HG03520 (cell line): ENCODE measurements at regions not wholly inside any gene's neighbourhood (a gene's known extent, or its start where the extent isn't known, plus 50 kb on each side); places are given as distances from the start of the nearest gene placed in this dataset.

Experiments
- ATAC-seq: cut with Tn5 transposase; IDR thresholded peaks from one replicate; pipeline ENCODE4 v1.9.1; 2021; ENCODE audit warnings: mild to moderate bottlenecking, moderate library complexity; ENCODE audit not compliant: unreplicated experiment

GRCh38 chr3:127405791-127406190 is 117.9 kb upstream of the PRR20G start:
- ATAC-seq, result no peak

DNA sequence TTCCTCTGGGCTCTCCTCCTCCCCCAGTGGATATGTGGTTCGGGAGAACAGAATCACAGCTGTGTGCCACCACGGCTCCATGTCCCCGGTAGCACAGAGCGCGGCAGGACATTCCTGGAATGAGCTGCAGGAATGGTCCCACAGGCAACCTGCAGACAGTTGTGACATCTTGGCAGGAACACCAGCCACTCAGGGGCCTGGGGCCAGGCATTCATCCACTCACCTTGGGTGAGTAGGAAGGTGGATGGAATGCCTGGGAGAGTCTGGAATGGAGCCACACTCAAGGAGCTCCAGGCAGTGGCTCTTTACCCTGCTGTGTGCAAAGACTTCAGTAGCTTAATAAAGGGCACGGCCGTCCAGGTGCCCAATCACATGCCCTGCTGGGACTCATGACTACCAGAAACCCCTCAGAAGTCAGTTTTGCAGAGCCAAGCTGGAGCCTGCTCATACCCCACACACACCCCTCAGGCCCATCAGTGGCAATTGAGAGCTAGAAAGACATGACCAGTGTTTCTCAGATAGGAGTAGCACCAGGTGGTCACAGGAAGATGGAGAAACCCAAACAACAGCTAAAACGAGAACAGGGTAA is 117.3 kb upstream of the PRR20G start:
- ATAC-seq, result no peak

DNA sequence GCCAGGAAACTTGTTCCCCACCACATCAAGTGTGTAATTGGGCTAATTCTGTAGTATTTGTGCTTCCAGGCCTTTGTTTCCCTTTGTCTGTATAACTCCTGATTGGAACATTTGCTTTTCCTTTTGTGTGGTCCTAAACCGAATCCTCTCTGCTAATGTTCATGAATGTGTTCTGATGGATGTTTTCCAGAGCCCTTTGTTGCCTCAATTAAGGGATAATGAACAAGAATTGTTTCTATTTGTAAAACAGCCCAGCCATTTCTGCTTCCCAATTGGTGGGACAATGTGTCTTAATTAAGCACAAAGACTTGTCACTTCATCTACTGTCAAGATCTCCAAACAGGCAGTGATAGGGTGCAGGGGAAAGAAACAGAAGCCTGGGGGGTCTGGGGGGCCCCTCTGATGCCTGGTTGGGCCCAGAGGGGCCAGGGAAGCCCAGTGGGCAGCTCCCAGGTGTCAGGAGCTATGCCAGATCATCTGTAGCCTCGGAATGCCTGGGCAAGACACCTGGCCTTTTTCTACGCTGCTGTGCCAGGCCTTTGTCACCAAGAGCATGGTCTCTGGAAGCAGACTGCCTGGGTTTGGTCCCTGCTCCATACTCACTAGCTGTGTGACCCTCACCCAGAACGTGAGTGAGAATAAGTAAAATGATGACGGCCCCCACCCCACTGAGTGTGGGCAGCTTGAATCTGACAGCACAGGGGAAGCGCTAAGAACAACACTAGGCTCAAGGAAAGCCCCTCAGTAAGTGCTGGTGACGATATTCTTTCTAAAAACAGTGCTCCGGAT is 116.6 kb upstream of the PRR20G start:
- ATAC-seq, result no peak

DNA sequence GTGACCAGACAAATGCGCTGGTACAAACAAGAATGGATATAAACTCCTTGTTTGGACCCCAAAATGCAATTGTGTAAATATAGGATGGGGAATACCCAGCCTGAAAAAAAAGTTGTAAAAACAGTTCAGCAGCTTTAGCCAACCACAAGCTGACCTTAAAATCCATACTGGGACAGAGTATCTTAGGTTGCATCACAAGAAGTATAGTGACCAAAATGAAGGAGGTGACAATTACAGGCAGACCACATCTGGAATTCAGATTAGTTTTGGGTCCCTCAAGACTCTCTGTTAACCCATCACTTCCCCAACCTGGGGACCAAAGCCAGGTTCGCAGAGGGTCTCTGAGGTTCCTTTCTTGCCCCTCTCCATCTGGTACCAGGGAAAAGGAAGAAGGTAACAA is 115.9 kb upstream of the PRR20G start:
- no peak for ATAC-seq

- no peak for ATAC-seq
Observed at GRCh38 chr3:127399154-127399553, 111.3 kb upstream of the PRR20G start.

DNA sequence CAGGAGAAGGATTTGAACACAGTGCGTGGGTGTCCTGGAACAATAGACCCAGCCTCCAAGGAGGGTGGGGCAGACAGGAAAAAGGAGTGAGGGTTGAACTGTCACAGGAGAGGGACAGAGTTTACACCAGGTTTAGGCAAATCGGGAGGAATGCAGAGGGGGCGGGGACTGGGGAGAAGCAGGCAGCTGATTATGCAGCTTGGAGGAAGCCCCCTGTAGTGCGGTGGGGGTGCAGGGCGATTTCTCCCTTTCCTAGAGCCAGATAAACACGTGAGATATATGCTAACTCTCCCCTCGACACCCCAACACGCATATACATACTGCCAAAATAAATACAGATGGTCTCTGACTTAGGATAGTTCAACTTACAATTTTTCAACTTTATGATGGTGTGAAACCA is 108.6 kb upstream of the PRR20G start:
- ATAC-seq, result no peak

GRCh38 chr3:127395663-127396355 is 108.0 kb upstream of the PRR20G start:
- no peak for ATAC-seq

DNA sequence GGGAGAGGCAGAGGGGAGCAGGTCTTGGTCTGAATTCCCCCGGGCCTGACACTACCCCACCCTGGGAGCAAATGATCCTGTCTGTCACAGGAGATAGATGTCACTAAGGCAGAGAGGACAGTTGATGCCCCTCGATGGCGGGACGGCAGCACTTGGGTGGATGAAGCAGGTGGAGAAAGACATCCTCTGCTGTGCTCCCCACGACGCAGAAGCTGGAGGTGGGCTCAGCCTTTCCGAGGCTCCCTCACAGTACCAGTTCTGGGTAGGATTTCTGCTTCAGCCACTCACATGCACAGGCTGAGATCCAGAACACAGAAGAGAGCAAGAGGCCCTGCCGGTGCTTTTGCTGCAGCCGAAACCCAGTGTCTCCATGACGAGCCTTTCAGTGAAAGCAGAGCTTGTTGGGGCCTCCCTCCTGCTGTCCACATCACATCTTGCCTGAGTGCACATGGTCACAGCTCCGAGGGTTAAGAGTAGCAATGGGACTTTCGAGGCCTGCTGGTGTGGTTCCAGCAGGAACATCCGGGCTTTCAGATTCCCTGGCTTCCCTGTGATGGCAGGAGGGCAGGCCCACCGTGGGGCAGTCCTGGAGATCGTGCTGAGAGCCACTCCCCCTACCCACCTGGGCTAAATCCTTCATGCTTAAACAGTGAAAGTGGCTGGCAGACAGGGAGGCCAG is 107.3 kb upstream of the PRR20G start:
- no peak for ATAC-seq

DNA sequence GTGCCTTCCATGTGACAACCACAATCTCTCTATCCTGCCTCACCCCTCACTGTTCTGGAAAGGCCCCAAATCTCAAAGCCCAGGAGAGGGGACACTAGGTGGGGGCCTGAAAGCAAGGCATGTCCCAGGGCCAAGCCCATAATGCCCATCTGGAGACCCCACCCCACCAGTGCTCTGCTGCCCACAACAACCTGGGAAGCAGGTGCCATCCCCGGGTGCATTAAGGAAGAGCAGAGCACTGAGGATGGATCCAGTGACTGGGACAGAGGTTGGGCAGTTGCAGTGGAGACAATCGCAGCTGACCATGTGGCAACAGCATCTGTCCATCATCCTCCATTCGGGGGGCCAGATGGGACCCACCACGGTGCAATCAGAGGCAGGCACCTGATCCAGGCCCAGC is 106.2 kb upstream of the PRR20G start:
- no peak for ATAC-seq

DNA sequence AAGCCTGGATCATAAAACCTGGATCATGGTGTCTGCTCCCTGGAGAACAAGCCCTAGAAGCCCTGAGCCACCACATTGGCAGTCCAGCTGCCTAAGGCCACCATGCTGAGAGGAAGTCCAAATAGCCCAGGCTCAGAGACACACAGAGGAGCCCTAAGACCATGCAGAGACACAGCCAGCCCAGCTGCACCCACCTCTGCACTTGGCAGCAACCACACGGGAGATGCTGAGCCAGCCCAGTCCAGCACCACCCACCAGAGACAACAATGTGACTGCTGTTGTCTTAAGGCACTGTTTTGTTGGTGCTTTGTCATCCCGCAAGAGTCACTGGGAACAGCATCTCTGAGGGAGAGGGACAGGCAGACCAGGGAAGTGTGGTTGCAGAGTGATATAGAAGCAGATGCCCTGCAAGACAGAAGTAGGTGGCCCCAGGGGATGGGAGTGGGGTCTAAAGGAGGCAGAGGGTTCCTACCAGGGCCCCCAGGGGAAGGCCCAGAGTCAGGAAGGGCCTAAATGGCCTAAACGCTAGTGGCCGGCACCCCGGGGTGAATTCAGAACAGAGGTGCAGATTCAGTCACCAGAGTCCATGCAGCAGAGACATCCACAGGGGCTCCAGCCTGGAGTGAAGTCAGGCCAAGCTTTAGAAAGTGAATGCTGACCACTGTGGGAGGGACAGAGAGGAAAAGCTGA is 105.4 kb upstream of the PRR20G start:
- no peak for ATAC-seq

DNA sequence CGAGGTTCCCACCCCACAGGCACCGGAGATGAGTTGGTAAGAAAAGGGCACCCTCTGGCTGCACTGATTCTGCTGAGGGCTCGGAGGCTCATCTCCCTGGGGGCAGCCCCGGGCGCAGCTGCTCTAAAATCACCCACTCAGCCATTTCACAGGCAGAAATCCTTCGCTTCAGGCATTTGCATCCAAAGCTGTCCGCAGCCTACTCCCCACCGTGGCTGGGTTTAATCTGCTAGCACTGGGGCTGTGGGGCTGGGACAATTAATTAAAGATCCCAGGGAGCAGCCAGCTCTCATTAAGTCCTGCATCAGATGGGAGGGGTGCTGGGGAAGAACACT is 104.3 kb upstream of the PRR20G start:
- no peak for ATAC-seq

- ATAC-seq, result no peak
Observed at GRCh38 chr3:127391436-127392155, 103.8 kb upstream of the PRR20G start.

- no peak for ATAC-seq
Observed at GRCh38 chr3:127390365-127391025, 102.6 kb upstream of the PRR20G start.

DNA sequence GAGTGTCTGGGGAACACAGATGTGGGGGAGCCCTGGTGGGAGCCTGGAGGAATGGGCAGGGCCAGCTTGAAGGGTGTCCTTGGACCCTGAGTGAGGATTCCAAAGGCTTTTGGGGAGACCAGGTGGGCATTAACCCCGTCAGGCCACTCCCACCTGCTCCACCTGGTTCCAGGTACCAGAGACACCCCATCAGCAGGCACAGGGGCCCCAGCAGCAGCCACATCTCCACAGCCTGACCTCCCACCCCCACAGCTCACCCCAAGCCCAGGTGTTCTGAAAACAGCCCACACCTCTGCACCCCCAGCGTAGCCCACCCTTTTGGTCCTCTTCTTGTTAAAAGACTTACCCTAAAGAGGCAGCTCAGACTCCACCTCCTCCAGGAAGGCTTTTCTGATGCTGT is 102.1 kb upstream of the PRR20G start:
- ATAC-seq, result no peak

DNA sequence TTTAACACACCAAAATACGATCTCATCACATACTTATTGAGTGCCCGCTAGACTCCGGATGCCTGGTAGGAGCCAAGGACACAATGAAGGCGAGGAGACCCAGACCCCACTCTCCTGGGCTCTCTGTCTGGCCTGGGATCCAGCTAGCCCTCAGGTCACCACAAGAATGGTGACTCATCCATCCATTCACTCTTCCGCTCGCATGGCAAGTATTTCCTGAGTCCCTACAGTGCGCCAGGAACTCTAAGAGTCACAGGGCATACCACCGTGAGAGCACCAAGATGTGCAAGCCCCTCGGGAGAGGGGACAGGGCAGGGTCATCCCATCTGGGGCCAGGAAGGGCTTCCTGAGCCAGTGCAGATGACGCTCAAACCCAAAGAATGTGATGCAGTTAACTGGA is 101.6 kb upstream of the PRR20G start:
- ATAC-seq, result no peak

DNA sequence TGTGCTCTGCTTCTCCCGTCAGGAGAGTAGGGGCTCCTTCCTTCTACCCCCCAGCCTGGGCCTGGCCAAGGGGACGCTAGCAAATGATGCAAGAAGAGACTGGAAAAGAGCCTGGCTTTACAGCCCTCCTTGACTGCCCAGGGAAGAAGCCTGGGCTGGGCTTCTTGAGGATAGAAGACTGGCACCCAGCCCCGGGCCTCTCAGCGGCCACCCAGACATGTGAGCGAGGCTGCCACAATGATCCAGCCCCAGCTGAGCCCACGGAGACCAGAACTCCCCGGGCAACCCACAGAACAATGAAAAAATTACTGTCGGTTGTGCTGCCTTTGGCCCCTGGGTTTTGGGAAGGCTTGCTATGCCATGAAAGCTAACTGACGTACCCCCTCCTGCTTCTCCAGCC is 100.6 kb upstream of the PRR20G start:
- ATAC-seq, result no peak

- ATAC-seq, result no peak
Observed at GRCh38 chr3:127387556-127388153, 99.8 kb upstream of the PRR20G start.

DNA sequence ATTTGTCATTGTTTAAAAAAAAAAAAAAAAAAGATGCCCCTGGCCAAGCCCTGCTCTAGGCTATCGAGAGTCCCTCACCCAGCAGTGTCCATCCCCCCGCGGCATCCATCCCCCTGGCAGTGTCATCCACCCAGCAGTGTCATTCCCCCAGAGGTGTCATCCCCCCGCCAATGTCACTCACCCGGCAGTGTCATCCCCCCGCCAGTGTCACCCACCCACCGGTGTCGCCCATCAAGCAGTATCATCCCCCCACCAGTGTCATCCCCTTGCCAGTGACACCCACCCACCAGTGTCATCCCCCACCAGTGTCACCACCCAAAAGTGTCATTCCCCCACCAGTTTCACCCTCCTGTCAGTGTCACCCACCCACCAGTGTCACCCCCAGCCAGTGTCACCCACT is 99.3 kb upstream of the PRR20G start:
- no peak for ATAC-seq

GRCh38 chr3:127386490-127386889 is 98.6 kb upstream of the PRR20G start:
- no peak for ATAC-seq

- no peak for ATAC-seq
Observed at GRCh38 chr3:127385540-127385870, 97.7 kb upstream of the PRR20G start.
